Esophagus squamous epithelium (tissue), 4 donors: ENCODE measurements at regions not wholly inside any gene's neighbourhood (a gene's known extent, or its start where the extent isn't known, plus 50 kb on each side); places are given as distances from the start of the nearest gene placed in this dataset.

Source experiments
- CTCF ChIP-seq, 6 experiments: fragments of 450-650 bp in 4 of 6; fragments of 200-600 bp in 2 of 6; sonication (generic) in 2 of 6; IDR thresholded peaks; one replicate each; pipeline ENCODE4 v1.5.1; 2016 to 2019; ENCODE audit warnings: antibody characterized with exemption in 6 of 6, mild to moderate bottlenecking in 4 of 6, moderate library complexity in 4 of 6
- POLR2A ChIP-seq, 4 donors: fragments of 450-650 bp; IDR thresholded peaks; one replicate each; pipeline ENCODE4 v1.6.1; 2017; ENCODE audit warnings: antibody characterized with exemption in 4 of 4, mild to moderate bottlenecking in 4 of 4, moderate library complexity in 3 of 4

GRCh38 chr15:69784798-69785566 lies 312.7 kb downstream of the TLE3 start:
- no peak for TF ChIP-seq CTCF (IDR thresholded peaks at IDR 0.05)
- no peak for TF ChIP-seq POLR2A (IDR thresholded peaks at IDR 0.05)
